GM13976 (cell line): ENCODE measurements at regions not wholly inside any gene's neighbourhood (a gene's known extent, or its start where the extent isn't known, plus 50 kb on each side); places are given as distances from the start of the nearest gene placed in this dataset.
"Not testable (repeated sequence)": the region's sequence is repeated elsewhere in the genome, so short reads cannot be mapped to it uniquely, and the experiment has no call there.

Experiments used
- DNase-seq: peaks from one replicate; pipeline ENCODE4 v3.0.0; 2012; ENCODE audit warnings: low spot score
- CTCF ChIP-seq: IDR thresholded peaks from 2 replicates; pipeline ENCODE4 v1.5.1; 2012; ENCODE audit warnings: borderline replicate concordance, mild to moderate bottlenecking; ENCODE audit not compliant: insufficient read depth; ENCODE audit errors: extremely low read depth, missing control alignments, control extremely low read depth
- in situ Hi-C: fragments of 300-500 bp; cut with MboI; formaldehyde crosslinking; loops from one replicate; pipeline ENCODE4 v1.12.0; 2022; ENCODE audit warnings: low sequenced_read_pairs, mixed read lengths, inconsistent platforms; ENCODE audit not compliant: unreplicated experiment

- no peak for TF ChIP-seq CTCF
- in situ Hi-C loops: no loop called here
- DNase-seq: no peak
These were observed 462.8 kb upstream of the NFIA start for GRCh38 chr1:60619581-60619980.

GRCh38 chr1:60615666-60616065, 466.7 kb upstream of the NFIA start:
- in situ Hi-C loops: no loop called here
- DNase-seq: no peak
- no peak for TF ChIP-seq CTCF

GRCh38 chr1:60612790-60613189, 469.6 kb upstream of the NFIA start:
- no peak for DNase-seq
- TF ChIP-seq CTCF: no peak
- in situ Hi-C loops: no loop called here

GRCh38 chr1:60606921-60607320, 475.4 kb upstream of the NFIA start:
- DNase-seq, in situ Hi-C loops: not testable (repeated sequence)

- TF ChIP-seq CTCF: no peak
- in situ Hi-C loops: no loop called here
- DNase-seq: no peak
These were observed 481.8 kb upstream of the NFIA start for GRCh38 chr1:60600532-60600931.

GRCh38 chr1:60599574-60599973, 482.8 kb upstream of the NFIA start:
- in situ Hi-C loops: no loop called here
- no peak for DNase-seq
- no peak for TF ChIP-seq CTCF

- in situ Hi-C loops: no loop called here
- no peak for TF ChIP-seq CTCF
- DNase-seq: no peak
These were observed 484.1 kb upstream of the NFIA start for GRCh38 chr1:60598041-60598910.
